ENCODE measurements at regions not wholly inside any gene's neighbourhood (a gene's known extent, or its start where the extent isn't known, plus 50 kb on each side); places are given as distances from the start of the nearest gene placed in this dataset.

- peak overlapping the region; percentile 62 for H3K9ac ChIP-seq (ENCODE audit: low read length)
- H3K9me2 ChIP-seq (replicated peaks; ENCODE audit: low read length), result no peaks in the 10 kb centered on the region
- ChIA-PET CTCF (no interaction called here), POLR2A (ENCODE audit: unreplicated experiment) (no interaction called here)
- no peaks in the 10 kb centered on the region for H3K36me3 ChIP-seq (ENCODE audit: low read depth, low read length)
- peak overlapping the region; percentile 62 for H3K4me3 ChIP-seq (ENCODE audit: low read length)
- peak overlapping the region; percentile 76 for H2AFZ ChIP-seq (ENCODE audit: low read length)
- no peaks in the 10 kb centered on the region for H4K20me1 ChIP-seq (ENCODE audit: low read length)
- no peaks in the 10 kb centered on the region for H3K9me3 ChIP-seq (ENCODE audit: low read length)
- no peak for TF ChIP-seq EZH2 (IDR thresholded peaks at IDR 0.05; ENCODE audit: low read length, unreplicated experiment)
- TF ChIP-seq, protein P1, sequence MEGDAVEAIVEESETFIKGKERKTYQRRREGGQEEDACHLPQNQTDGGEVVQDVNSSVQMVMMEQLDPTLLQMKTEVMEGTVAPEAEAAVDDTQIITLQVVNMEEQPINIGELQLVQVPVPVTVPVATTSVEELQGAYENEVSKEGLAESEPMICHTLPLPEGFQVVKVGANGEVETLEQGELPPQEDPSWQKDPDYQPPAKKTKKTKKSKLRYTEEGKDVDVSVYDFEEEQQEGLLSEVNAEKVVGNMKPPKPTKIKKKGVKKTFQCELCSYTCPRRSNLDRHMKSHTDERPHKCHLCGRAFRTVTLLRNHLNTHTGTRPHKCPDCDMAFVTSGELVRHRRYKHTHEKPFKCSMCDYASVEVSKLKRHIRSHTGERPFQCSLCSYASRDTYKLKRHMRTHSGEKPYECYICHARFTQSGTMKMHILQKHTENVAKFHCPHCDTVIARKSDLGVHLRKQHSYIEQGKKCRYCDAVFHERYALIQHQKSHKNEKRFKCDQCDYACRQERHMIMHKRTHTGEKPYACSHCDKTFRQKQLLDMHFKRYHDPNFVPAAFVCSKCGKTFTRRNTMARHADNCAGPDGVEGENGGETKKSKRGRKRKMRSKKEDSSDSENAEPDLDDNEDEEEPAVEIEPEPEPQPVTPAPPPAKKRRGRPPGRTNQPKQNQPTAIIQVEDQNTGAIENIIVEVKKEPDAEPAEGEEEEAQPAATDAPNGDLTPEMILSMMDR (conservative IDR thresholded peaks at IDR 0.05; ENCODE audit: low read depth, low read length), result no peak
- TF ChIP-seq EZH2phosphoT487 (IDR thresholded peaks at IDR 0.05; ENCODE audit: borderline replicate concordance, low read length), result no peak
- no peaks in the 10 kb centered on the region for H3K27me3 ChIP-seq (ENCODE audit: low read length)
- H3K79me2 ChIP-seq (ENCODE audit: low read length), result no peaks in the 10 kb centered on the region
- peaks cover 32% of the 10 kb centered on the region for H3K4me1 ChIP-seq (ENCODE audit: insufficient read depth, low read length)
- ATAC-seq (peak; percentile 79), DNase-seq (peak; percentile 93)
- TSS peak; percentile 95 for BruUV-seq (replicated peaks)
- H3K27ac ChIP-seq (ENCODE audit: low read length), result peak overlapping the region; percentile 83
- H3F3A ChIP-seq (ENCODE audit: low read length, unreplicated experiment), result peaks cover 19% of the 10 kb centered on the region
- H3K4me2 ChIP-seq (ENCODE audit: low read length), result peak overlapping the region; percentile 84
- intact Hi-C loops (cut with micrococcal nuclease), result loop anchor here (1.0 to 5.0 kb wide), 4 partner anchors 25 to 252 kb away; no protein-coding TSS in a partner anchor
These were observed 68.7 kb downstream of the MBL2 start for GRCh38 chr10:52703898-52704297.

DNA sequence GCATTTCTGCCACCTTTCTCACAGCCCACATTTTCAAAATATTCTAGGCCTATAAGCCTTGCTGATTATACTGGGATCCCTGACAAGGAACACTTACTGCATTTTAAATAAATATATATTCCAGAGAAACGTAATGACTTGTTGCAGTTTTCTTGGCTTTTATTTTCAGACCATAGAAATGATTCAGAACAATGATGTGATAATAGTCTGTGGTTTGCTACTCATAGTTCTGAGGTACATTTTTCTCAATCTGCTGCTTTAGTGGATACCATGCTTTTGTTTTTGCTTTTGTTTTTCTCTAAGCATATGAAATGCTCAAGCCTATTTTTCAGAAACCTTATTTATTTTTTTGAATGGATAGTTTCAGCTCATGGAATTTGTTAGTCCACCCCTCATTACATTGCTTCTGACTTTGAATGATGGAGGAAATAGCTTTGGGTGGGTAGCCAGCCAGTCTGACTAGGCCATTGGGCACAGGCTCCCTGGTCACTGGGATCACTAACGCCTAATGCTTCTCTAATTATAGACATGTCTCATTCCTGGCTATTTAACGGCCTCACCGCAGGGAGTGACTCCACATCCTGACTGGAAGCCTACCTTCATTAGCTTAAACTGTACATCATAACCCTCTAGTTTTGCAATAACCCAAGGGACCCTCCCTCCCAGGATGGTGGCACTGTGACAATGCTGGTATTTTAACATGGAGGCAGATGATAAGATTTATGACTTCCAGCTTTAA lies 66.1 kb downstream of the MBL2 start:
- Histone ChIP-seq H3K79me2 (ENCODE audit: low read length) (no peaks in the 10 kb centered on the region), H4K20me1 (ENCODE audit: low read length) (no peaks in the 10 kb centered on the region), H3K36me3 (ENCODE audit: low read depth, low read length) (no peaks in the 10 kb centered on the region), H3K4me2 (ENCODE audit: low read length) (no peak overlapping the region), H3K9me3 (ENCODE audit: low read length) (no peaks in the 10 kb centered on the region), H2AFZ (ENCODE audit: low read length) (no peak overlapping the region), H3K27me3 (ENCODE audit: low read length) (no peaks in the 10 kb centered on the region), H3K4me3 (ENCODE audit: low read length) (no peak overlapping the region), H3K4me1 (ENCODE audit: insufficient read depth, low read length) (peaks cover 26% of the 10 kb centered on the region), H3F3A (ENCODE audit: low read length, unreplicated experiment) (peaks cover 19% of the 10 kb centered on the region), H3K9ac (ENCODE audit: low read length) (no peak overlapping the region), H3K27ac (ENCODE audit: low read length) (no peak overlapping the region), H3K9me2 (replicated peaks; ENCODE audit: low read length) (no peaks in the 10 kb centered on the region)
- DNase-seq (no peak), ATAC-seq (no peak)
- intact Hi-C loops (cut with micrococcal nuclease), result no loop called here
- CTCF ChIA-PET, result no interaction called here
- BruUV-seq (replicated peaks), result no TSS peak
- TF ChIP-seq EZH2phosphoT487 (IDR thresholded peaks at IDR 0.05; ENCODE audit: borderline replicate concordance, low read length), result no peak
- TF ChIP-seq, protein P1 (conservative IDR thresholded peaks at IDR 0.05; ENCODE audit: low read depth, low read length), result no peak
- TF ChIP-seq EZH2 (IDR thresholded peaks at IDR 0.05; ENCODE audit: low read length, unreplicated experiment), result no peak
- POLR2A ChIA-PET (ENCODE audit: unreplicated experiment), result no interaction called here
